GM19025 (cell line): ENCODE measurements at regions not wholly inside any gene's neighbourhood (a gene's known extent, or its start where the extent isn't known, plus 50 kb on each side); places are given as distances from the start of the nearest gene placed in this dataset.
"Not testable (repeated sequence)": the region's sequence is repeated elsewhere in the genome, so short reads cannot be mapped to it uniquely, and the experiment has no call there.

Experiments used
- ATAC-seq: cut with Tn5 transposase; IDR thresholded peaks from one replicate; pipeline ENCODE4 v1.9.1; 2021; ENCODE audit warnings: mild to moderate bottlenecking, low read depth, moderate library complexity; ENCODE audit not compliant: unreplicated experiment

DNA sequence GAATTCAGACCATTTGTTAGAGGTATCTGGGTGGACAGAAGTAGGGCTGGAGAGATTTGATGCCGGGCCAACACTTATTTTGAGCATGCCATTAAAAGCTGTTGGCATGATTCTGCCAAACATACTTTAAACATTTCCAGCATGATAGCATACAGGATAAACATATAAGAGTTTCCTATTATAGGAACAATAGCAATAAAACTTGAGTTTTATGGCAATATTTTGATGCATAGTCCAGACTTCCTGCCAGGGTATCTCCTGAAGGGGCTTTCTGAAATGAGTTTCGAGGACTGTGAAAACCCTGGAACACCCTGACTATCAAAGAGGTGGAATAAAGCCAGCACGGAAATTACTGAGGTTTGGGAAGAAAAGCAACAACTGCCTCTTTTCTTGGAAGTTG lies 1398.0 kb upstream of the NXPH2 start:
- ATAC-seq, result no peak

DNA sequence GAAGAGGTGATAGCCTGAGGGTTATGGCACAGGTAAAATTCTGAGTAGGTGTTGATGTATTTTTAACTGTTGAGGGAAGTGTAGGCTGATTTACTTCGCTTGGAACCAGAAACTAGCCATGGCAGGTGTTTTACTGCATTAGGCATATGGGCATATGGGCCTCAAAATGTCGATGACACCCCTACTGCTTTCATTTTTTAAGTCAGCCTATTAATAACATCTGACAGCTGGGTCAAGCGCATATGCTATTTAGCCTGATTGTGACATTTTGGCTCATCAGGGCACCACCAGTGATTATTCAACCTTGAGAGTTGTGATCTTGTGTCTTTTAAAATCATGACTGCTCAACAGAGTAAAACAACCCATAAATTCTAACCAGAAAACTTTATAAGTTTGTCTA lies 1396.9 kb upstream of the NXPH2 start:
- ATAC-seq, result no peak

DNA sequence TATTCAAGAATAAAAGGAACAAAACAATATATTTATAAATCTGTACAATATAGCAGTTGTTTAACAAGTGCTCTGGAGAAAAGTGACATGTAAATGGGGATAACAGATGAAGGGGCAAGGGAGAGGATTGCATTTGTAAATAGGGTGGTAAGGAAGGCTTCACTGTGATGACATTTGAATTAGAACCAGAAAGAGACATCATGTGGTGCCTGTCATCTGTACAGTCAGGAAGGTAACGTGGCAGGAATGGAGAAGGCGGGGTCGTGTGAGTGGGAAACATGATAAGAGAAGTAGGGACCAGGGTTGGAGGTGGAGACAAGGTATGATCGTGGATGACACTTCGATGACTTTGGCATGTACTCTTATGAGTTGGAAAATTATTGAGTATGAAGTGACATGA lies 1393.6 kb upstream of the NXPH2 start:
- ATAC-seq, result no peak

DNA sequence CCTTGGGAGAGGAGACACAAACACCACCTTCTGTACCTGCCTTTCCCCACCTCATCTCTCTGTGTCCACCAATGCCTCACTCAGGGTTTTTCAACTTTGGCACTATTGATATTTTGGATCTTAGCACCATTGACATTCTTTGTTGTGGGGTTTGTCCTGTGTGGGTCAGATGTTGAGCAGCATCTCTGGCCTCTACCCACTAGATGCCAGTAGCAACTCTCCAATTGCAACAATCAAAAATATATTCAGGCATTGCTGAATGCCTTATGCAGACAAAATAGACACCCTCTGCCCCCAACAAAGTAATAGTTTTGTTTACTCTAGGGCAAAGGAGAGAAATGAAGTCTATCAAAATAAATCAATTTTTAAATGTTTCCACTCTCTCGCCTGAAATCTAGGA lies 1384.3 kb upstream of the NXPH2 start:
- no peak for ATAC-seq

DNA sequence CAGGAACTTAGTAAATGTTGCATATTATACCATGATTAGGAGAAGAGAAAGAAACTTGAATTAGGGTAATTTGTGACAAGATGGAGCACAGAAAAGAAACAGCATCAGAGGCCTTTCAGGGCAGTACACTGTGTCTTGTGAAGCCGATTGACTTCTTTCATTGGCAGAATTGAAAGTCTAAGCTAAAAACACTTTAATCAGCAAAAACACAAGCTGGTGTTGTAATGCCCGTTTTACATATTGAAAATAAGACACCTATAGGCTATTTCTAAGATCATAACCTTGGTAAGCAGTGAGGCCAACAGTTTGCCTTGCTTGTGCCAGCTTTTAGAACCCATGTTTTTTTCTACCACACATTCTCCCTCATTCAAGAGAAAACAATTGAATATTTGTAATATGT lies 1378.1 kb upstream of the NXPH2 start:
- ATAC-seq, result no peak

DNA sequence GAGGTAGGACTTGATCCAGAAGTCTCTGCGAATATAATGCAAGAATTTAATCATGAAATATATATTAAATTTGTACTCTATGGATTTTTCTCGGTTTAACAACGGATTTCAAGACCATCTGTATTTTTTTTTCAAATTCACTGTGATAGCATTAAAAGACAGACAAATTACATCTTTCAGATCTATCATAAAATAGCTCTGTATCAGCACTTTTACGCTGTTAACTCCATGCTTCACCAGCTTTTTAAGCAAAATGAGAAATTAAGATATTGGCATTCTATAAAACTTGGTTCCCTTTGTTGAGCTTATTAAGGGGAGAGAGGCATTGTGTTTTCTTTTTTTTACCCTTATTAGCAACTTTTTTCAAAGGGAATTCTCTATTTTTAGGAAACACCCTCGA lies 1377.6 kb upstream of the NXPH2 start:
- no peak for ATAC-seq

DNA sequence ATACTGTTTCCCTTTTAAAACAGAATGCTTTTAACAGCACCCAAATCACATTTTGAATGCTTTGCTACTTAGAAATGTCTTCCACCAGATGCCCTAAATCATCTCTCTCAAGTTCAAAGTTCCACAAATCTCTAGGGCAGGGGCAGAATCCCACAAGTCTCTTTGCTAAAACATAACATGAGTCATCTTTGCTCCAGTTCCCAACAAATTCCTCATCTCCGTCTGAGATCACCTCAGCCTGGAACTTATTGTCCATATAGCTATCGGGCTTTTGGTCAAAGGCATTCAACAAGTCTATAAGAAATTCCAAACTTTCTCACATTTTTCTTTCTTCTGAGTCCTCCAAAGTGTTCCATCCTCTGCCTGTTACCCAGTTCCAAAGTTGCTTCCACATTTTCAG lies 1374.5 kb upstream of the NXPH2 start:
- ATAC-seq, result no peak

DNA sequence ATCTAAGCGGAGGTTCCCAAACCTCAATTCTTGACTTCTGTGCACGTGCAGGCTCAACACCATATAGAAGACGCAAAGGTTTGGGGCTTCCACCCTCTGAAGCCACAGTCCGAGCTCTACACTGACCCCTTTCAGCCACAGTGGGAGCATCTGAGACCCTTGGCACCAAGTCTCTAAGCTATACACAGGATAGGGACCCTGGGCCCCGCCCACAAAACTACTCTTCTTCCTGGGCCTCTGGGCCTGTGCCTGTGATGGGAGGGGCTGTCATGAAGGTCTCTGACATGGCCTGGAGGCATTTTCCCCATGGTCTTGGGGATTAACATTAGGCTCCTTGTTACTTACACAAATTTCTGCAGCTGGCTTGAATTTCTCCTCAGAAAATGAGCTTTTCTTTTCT lies 1374.1 kb upstream of the NXPH2 start:
- ATAC-seq, result no peak

DNA sequence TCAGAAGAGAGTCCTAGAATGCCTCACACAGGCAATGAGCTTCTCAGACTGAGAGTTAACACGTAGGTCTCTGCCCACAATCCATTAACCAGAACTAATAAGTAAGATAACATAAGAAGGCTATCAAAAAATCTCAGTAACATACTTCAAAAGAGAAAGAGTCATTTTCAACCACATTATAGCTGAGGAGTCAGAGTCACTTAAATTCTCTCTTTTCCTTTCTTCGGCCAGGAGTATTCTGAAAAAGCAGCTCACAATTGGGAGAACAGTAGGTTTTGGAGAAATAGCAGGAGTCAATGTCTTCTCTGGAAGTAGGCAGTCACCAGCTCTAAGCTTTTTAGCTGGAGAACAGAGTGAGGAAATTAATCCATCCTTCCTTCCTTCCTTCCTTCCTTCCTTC lies 1364.4 kb upstream of the NXPH2 start:
- no peak for ATAC-seq

DNA sequence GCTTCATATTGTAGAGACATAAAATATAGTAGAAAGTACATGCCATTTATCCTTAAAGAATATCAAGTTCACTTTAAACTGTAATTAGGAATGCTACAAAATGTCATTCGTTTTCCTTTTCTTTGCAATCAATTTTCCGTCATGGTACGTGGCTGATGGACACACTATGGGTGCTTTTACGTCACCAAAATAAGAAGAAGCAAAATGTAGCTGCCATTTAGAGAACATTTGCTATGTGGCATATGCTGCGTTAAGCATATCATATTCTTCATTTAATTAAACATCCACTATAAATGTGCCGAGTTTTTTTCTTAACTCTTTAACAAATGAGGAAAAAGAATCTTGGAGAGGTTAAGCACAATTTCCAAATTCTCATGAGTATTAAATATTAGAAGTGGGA lies 1358.5 kb upstream of the NXPH2 start:
- no peak for ATAC-seq

DNA sequence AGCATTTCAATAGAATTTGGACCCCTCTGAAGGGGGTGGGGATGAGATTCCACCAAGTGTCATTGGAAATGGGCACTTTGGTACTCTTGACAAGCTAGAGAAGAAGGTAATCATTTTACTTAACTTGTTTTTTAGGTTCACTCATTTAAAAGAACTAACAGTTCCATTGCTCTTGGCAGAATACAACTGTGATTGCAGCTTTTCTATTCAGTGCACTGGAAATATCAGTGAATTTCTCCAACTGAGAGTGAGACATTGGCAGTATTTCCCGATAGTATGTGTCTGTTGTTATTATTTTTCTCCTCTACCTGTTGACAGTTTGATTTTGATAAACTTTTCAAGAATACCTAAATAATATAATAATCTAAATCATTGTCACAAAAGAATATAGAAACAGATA lies 1356.7 kb upstream of the NXPH2 start:
- no peak for ATAC-seq

DNA sequence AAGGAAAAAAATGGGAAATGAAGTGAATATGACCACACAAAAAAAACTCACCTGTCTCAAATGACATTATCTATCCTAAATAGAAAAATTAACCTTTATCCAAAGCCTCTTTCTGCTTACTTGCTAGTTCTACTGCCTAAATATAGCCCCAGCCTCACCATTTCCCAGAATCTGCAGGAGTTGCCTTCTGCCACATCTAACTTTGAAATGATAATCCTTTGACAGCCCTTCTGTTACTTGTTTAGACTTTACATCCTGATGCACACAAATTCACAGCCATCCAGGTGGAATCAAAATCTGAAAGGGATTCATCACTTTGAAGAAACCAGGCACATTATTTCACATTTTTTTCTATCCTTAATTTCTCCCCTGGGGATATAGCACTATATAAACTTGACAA lies 1356.2 kb upstream of the NXPH2 start:
- no peak for ATAC-seq

DNA sequence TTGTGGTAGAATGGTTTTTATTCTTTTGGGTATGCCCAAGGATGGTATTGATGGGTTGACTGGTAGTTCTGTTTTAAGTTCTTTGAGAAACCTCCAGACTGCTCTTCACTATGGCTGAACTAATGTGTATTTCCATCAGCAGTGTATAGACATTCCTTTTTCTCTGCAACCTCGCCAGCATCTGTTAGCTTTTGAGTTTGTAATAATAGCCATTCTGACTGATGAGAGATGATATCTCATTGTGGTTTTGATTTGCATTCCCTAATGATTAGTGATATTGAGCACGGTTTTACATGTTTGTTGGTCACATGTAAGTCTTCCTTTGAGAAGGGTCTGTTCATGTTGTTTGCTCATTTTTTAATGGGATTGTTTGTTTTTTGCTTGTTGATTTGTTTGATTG lies 1348.7 kb upstream of the NXPH2 start:
- ATAC-seq, result no peak

DNA sequence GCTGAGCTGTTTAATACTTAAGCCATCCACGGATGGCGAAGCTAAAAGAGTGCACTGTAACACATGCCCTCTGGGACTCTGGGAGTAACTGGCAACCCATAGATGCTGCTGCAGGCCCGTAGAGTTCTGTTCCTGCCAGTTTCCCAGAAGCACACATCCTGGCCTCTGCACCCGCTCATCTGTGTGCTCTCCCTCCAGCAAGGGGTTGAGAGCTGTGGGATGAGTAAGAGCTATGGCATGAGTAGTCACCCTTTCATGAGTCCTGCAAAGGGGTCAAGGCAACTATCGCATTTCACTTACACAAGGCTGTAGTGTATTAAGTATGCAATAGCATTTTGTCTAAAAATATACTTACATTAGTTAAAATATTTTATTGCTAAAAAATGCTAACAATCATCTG lies 1341.8 kb upstream of the NXPH2 start:
- ATAC-seq, result no peak

DNA sequence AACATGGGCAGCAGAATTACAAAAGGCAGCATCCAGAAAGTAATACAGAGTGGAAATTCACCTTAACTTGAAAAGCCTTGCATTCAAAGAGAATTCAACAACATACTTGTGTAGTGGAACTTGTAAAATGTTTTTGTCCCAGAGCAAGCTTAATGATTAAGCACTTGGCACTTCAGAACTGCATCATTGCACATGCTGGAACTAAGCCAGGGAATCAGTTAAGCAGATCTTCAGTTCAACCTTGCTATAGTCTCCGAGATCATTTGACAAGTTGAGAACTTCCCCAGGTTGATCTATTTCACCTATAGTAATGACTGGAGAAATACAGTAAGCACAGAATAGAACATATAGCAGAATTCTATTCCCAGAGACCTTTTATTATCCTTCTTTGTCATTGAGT lies 1337.2 kb upstream of the NXPH2 start:
- ATAC-seq, result no peak

DNA sequence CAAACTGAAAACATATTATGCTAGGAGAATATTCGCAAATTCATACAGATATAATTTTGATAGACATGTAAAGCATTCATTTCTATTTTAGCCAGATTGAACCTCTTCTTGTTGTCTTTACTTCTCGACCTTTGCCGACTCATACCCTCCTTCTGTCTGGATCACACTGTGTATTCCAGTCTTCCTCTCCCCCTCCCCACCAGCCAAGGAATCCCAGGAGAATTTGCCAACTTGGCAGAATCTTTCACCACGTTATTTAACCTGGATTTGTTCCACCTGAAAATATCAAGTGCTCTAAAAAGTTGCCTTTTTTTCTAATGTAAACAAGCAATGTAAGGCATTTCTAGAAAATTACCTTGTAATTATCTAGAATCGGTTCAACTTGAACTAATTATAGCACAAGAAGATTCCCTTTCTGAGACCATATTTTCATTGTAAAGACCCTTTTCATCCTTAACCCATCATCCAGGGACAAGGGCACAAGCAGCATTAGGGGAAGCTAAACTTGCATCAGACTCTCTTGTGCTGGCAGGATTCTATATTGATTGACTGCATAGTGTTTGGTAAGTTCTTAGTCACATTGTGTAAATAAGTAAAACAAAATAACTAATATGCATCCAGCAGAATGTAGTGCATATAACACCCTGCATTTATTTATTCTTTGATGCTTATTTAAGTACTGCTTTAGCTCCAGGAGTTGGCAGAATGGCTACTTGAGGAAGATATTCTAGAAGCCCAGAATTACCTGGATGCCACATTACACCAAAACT lies 1328.7 kb upstream of the NXPH2 start:
- ATAC-seq, result no peak

DNA sequence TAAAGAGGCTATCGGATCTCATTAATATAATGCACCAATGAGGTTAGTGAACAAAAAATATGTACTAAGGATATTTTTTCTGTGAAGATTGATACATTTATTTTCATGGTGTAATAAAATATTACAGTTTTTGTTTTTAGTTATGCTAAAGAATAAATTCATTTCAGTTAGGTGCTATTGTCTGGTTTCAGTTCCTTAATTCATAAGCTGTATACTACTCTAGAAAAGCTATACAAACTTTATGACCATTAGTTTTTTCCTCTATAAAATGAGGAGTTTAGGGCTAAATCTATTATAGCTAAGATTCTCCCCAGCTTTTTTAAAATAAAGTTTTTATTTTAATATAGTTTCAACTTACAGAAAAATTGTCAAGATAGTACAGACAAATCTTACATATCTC lies 1311.7 kb upstream of the NXPH2 start:
- no peak for ATAC-seq

DNA sequence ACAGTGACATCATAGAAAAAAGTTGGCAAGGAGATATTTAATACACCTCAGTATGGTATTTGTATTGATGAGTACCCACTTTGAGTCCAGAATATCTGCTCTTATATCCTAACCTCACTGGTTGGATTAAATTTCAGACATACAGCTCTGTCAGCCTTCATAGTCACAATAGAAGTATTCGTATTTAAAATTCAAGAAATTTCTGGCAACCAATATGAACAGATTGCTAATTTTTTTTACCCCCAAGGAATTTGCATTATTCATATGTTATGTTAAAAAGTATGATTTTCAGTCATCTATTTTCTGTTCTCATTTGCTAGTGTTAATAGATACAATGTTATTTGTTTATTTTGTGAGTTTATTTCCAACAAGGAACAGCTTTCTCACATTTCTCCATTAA lies 1306.8 kb upstream of the NXPH2 start:
- no peak for ATAC-seq

DNA sequence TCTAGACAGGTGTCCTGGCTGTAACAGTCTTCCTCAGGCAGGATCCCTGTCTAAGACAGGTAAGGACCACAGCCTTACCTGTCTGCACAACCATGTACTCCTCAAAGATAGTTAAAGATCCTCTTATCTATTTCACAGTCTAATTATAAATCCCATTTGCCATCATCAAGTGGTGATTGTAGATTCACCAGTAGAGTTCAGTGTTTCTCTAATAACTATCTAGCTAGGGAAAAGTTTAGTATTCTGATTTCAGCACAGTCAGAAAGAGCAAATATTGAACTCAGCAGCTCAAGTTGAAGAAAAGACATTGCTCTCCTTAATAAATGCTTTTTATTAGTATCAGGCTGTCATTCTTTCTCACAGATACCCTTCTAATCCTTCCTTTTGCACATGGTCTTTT lies 1305.5 kb upstream of the NXPH2 start:
- no peak for ATAC-seq

DNA sequence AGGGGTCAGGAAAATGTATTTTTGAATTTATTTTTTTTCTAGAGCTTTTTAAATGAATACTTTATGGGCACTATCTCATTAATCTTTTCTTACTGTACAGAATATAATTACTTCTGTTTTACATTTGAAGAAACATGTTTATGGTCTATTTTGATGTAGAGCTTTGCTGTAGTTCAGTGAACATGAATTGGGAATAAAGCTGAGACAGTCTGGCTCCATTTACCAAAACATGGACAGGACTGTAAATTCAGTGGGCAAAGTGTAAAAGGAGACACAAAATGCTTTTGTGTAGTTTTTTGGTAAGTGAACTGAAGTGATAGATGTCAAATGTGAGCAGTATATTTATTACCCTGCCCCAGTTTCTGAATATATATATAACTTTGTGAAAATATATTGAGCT lies 1298.8 kb upstream of the NXPH2 start:
- no peak for ATAC-seq

DNA sequence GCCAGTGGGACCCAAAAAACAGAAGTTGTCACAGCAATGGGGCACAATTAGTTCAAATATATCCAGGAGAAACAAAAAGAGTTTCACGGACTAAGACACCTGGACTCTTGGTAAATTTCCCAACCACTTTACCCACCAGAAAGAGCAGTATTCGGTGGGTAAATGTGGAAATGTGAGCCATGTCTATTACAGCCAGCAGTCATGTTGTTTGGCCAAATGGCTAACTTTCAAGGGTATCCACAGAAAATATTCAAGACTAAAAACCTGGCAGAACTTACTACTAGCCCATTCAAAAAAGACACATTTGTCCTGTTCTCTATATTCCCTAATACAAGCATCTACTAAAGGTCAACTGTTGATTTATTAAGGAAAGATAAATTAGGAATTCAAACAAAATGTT lies 1296.0 kb upstream of the NXPH2 start:
- ATAC-seq, result no peak

DNA sequence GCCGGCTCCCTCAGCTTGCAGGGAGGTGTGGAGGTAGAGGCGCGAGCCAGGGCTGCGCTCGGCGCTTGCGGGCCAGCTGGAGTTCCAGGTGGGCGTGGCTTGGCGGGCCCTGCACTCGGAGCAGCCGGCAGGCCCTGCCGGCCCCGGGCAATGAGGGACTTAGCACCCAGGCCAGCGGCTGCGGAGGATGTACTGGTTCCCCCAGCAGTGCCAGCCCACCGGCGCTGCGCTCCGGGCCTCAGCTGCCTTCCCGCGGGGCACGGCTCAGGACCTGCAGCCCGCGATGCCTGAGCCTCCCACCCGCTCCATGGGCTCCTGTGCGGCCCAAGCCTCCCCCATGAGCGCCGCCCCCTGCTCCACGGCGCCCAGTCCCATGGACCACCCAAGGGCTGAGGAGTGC lies 1293.6 kb upstream of the NXPH2 start:
- not testable (repeated sequence) for ATAC-seq

DNA sequence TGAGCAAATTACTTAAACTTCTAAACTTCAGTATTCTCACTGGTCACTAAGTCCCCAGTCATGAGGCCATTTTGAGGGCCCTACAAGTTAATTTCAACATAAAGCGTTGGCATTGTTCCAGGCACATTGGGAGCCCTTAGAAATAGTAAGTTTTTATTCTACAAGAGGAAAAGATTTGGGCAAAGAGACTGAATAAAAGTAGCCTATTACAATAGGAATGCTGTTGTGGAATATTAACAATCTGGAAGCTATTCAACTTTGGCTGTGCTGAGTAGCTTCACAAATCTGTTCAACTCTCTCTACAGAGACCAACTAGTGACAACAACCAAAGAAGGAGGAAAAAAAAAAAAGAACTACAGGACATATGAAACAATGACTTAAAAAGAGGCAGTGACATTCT lies 1287.5 kb upstream of the NXPH2 start:
- ATAC-seq, result no peak
